Breast epithelium (tissue), 3 donors: ENCODE measurements at regions not wholly inside any gene's neighbourhood (a gene's known extent, or its start where the extent isn't known, plus 50 kb on each side); places are given as distances from the start of the nearest gene placed in this dataset.

Source experiments
- CTCF ChIP-seq, 3 donors: fragments of 450-650 bp; IDR thresholded peaks; one replicate each; pipeline ENCODE4 v1.5.1; 2016 to 2017; ENCODE audit warnings: antibody characterized with exemption in 3 of 3, mild to moderate bottlenecking in 3 of 3, moderate library complexity in 3 of 3
- POLR2A ChIP-seq: fragments of 450-650 bp; IDR thresholded peaks from one replicate; pipeline ENCODE4 v1.6.1; 2016; ENCODE audit warnings: antibody characterized with exemption, mild to moderate bottlenecking, moderate library complexity

DNA sequence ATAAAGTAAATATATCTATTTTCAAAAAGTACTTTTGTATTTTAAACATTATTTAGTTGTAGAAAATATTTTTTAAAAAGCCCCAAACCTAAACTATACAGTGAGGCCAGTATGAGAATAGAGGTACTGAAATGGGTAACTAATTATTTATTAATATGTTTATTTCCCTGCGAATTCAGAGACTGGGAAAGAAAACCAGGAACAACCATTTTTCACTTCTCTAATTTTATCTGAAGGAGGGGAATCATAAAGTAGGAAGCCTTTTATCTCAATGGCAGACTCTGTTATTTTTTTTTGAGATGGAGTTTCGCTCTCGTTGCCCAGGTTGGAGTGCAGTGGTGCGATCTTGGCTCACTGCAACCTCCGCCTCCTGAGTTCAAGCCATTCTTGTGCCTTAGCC is 63.6 kb upstream of the TRAK1 start:
- no peak for TF ChIP-seq CTCF (IDR thresholded peaks at IDR 0.05)
- TF ChIP-seq POLR2A = no peak
